Thymus (tissue), 11 donors: ENCODE measurements at regions not wholly inside any gene's neighbourhood (a gene's known extent, or its start where the extent isn't known, plus 50 kb on each side); places are given as distances from the start of the nearest gene placed in this dataset.

Source experiments
- DNase-seq, 9 donors: peaks; one replicate each; pipeline ENCODE4 v3.0.0-alpha.2; 2013; ENCODE audit warnings: low spot score in 9 of 9, low read depth in 6 of 9, missing footprints in 1 of 9
- H3K27ac ChIP-seq, 2 donors: one replicate each; pipeline ENCODE4 v1.5.1; 2013; ENCODE audit warnings: control low read depth in 1 of 2, low read depth in 1 of 2, low read length in 1 of 2, mild to moderate bottlenecking in 1 of 2, moderate library complexity in 1 of 2
- H3K27me3 ChIP-seq, 2 donors: one replicate each; pipeline ENCODE4 v1.5.1; 2013; ENCODE audit warnings: low read length in 1 of 2; ENCODE audit not compliant: control insufficient read depth in 2 of 2, insufficient read depth in 1 of 2
- H3K36me3 ChIP-seq, 2 donors: one replicate each; pipeline ENCODE4 v1.5.1; 2013; ENCODE audit warnings: low read length in 1 of 2, mild to moderate bottlenecking in 1 of 2, moderate library complexity in 1 of 2; ENCODE audit not compliant: control insufficient read depth in 2 of 2, insufficient read depth in 2 of 2
- H3K4me1 ChIP-seq, 2 donors: one replicate each; pipeline ENCODE4 v1.5.1; 2013; ENCODE audit warnings: low read length in 2 of 2; ENCODE audit not compliant: control insufficient read depth in 2 of 2, insufficient read depth in 2 of 2
- H3K4me3 ChIP-seq, 2 donors: one replicate each; pipeline ENCODE4 v1.5.1; 2013; ENCODE audit warnings: low read length in 2 of 2, control low read depth in 1 of 2, mild to moderate bottlenecking in 1 of 2
- H3K9me3 ChIP-seq, 2 donors: one replicate each; pipeline ENCODE4 v1.5.1; 2013; ENCODE audit warnings: low read length in 1 of 2, mild to moderate bottlenecking in 1 of 2; ENCODE audit not compliant: control insufficient read depth in 2 of 2, insufficient read depth in 1 of 2
- WGBS: extraction: QIAGEN DNeasy Blood & Tissue Kit; methylation state at CpG from one replicate; pipeline ENCODE4 v1.1.7; 2013; 5-methylcytosine and 5-hydroxymethylcytosine counted together
- donor health status: healthy.

DNA sequence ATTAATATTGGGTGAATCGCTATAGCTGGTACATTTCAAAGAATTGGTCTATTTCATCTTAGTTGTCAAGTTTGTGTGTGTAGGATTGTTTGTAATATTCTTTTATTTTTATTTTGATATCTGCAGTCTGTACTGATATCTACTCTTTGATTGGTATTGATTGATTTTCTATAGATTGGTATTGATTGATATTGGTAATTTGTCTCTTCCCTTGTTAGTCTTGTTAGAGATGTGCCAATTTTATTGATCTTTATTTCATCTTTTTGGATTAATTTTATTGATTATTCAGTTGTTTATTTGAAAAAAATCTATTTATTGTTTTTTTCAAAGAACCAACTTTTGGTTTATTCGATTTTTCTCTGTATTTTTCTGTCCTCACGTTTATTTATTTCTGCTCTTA, 61.4 kb downstream of the TM2D3 start:
- no peak for DNase-seq
- no peaks in the 10 kb centered on the region for H3K27me3 ChIP-seq

DNA sequence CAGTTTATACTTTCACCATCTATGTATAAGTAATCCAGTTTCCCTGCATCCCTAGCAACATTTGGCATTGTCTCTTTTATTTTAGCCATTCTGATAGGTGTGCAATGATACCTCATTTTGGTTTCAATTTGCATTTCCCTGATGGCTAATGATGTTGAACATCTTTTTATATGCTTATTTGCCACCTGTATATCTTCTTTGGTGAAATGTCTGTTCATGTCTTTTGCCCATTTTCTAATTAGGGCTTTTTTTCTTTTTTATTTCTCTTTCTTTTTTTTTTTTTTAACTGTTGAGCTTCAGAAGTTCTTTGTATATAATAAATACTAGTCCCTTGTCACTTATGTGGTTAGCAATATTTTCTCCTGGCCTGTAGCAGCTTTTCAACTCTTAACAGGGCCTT, 68.9 kb downstream of the TM2D3 start:
- peaks cover 0 to 3% of the 10 kb centered on the region in 2 donors for H3K27me3 ChIP-seq
- no peak overlapping the region for H3K4me3 ChIP-seq
- no peaks in the 10 kb centered on the region for H3K36me3 ChIP-seq
- H3K9me3 ChIP-seq = no peaks in the 10 kb centered on the region
- H3K27ac ChIP-seq = no peak overlapping the region
- H3K4me1 ChIP-seq = no peaks in the 10 kb centered on the region
- DNase-seq = no peak

More for the DNA sequence above, 61.4 kb downstream of the TM2D3 start:
- no peaks in the 10 kb centered on the region for H3K9me3 ChIP-seq
- 79% methylated on average over 3 of the region's 3 CpGs for WGBS
- no peak overlapping the region for H3K27ac ChIP-seq
- H3K4me3 ChIP-seq = no peak overlapping the region
- H3K36me3 ChIP-seq = no peaks in the 10 kb centered on the region
- H3K4me1 ChIP-seq = no peaks in the 10 kb centered on the region

DNA sequence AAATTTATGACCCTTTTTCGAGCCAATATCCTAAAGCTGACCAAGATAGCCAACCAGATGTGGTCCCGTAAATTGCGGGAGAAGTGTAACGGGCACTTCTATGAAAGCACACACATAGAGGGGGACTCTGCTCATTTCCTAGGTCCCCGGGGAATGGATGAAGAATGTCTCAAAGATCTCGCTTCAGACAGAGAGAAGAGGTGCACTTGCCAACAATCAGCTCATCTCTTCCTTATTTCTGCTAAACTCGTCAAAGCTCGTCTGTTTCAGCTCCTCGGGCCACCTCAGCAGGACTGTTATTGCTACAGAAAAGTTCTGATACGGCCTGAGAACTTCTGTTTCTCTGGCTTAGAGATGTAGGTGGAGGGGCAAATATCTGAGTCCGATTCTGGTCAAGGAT, 71.8 kb downstream of the TM2D3 start:
- WGBS = 89% methylated on average over 11 of the region's 11 CpGs
- Histone ChIP-seq H3K9me3 (no peaks in the 10 kb centered on the region), H3K4me1 (no peaks in the 10 kb centered on the region), H3K36me3 (no peaks in the 10 kb centered on the region), H3K27ac (no peak overlapping the region), H3K27me3 (peaks cover 0 to 3% of the 10 kb centered on the region in 2 donors), H3K4me3 (no peak overlapping the region)
- no peak for DNase-seq

DNA sequence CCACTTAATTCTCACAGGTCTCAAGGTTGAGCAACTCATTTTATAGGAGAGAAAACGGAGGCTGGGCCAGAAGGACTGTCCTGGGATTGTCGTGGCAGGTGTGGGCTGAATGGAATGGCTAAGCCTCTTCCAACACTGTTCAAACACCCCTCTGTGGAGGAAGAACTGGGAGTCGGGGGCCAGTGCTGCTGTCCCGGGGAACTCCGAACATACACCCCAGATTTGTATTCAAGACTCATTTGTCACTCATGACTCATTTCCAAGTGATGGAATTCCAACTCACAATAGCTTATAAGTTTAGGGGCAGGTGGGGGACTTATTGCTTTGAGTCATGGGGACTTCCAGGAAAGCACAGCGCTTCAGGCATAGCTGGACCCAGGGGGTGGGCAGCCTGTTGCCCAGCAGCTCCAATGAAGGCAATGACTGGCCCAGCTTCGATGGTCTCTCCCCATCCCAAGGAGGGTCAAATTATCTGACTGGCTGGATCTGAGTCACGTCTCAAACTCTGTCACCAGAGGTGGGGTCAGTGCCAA, 72.5 kb downstream of the TM2D3 start:
- no peaks in the 10 kb centered on the region for H3K9me3 ChIP-seq
- peaks cover 0 to 3% of the 10 kb centered on the region in 2 donors for H3K27me3 ChIP-seq
- 78% methylated on average over 8 of the region's 8 CpGs for WGBS

DNA sequence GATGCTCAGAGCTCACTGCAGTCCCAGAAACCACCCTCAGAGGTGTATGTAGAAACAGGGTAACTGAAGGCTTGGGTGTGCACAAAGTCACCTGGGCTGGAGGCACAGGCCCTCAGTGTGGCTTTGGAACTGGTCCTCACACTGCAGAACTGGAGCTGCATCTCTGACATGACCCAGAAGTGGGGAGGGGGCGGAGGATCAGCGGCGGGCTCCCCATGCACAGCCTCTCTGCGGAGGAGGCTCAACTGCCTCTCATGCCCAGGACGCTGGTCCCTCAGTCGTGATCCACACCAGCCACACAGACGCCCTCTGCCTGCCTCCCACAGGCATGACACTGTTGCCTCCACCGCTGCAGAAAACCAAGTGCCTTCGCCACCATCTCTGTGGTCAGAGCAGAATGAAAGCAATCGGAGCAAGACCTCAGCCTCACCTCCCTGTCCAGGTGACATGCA, 73.7 kb downstream of the TM2D3 start:
- no peak for DNase-seq
- Histone ChIP-seq H3K27ac (no peak overlapping the region), H3K4me1 (no peaks in the 10 kb centered on the region), H3K4me3 (no peak overlapping the region), H3K27me3 (peaks cover 0 to 3% of the 10 kb centered on the region in 2 donors), H3K9me3 (no peaks in the 10 kb centered on the region), H3K36me3 (no peaks in the 10 kb centered on the region)
- WGBS = 36% methylated on average over 10 of the region's 10 CpGs

More for the DNA sequence above, 72.5 kb downstream of the TM2D3 start:
- Histone ChIP-seq H3K36me3 (no peaks in the 10 kb centered on the region), H3K4me3 (no peak overlapping the region), H3K27ac (no peak overlapping the region), H3K4me1 (no peaks in the 10 kb centered on the region)
- DNase-seq = no peak

DNA sequence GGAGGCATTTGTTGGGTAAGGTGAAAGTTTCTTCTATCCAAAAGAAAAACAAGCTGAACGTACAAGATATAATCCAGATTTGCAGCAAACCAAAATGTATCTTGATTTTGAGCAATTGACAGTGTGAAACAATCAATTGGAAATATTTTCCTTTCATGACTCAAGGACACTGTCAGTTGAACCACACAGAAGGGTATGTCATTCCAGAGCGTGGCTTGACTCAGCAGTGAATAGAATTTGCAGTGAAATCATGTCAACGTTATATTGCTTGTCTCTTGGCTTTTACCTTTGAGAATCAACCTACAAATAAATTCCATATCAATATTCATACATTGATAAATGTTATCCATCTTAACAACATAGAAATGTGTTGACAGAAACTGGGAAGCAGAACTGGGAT, 78.2 kb downstream of the TM2D3 start:
- no peak for DNase-seq
- Histone ChIP-seq H3K4me1 (no peaks in the 10 kb centered on the region), H3K4me3 (no peak overlapping the region), H3K9me3 (no peaks in the 10 kb centered on the region), H3K27me3 (no peaks in the 10 kb centered on the region), H3K27ac (no peak overlapping the region), H3K36me3 (no peaks in the 10 kb centered on the region)
- 89% methylated on average over 3 of the region's 3 CpGs for WGBS

DNA sequence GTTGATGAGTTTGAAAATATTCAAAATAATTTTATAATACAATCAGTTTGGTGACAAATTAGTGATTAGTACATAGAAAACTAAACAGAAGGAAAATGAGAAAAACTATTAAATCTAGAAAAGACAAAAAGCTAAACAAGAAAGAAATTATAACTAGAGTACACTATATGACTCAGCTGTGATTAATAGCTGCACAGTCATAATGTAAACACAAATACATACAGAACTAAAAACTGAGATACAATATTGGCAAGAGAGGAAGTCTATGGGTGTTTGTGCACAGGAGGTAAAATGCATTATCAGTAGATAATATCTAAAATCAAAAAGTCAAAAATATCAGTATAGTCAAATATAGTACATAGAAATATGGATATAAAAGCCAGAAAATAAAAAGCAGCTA, 80.7 kb upstream of the PCSK6 start:
- no peak overlapping the region for H3K4me3 ChIP-seq
- no peaks in the 10 kb centered on the region for H3K36me3 ChIP-seq
- DNase-seq = no peak

DNA sequence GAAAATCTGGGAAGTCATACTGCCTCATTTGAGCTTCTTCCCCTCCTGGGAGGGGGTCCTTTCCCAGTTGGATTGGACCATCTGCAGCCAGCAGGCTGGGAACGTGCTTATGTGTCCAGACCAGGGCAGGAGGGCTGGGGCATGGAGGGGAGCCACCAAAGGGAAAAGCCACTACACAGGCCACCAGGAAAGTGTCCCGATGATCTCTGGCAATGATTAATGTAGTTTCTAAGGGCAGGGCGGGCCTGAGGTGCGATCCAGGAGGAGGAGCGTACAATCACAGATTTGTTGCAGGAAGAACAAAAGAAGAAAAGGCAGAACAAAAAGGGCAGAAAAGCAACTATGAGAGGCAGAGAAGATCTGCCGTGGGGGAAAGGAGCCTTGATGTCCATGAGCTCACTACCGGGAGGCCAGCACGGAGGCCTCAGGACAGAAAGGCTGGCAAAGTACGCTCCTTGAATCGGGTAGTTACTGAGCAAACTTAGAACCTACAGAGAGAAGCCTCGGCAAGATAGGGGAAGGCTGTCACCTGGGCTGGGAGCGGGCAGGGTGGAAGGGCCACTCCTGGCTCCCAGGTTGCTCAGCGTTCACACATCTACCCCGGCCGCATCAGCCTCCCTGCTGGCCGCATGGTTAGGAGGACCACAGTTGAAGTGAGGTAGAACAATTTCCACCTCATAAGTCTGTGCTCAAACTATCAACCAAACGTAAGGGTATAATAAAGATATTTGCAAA, 79.5 kb upstream of the PCSK6 start:
- Histone ChIP-seq H3K36me3 (no peaks in the 10 kb centered on the region), H3K27me3 (no peaks in the 10 kb centered on the region), H3K4me3 (no peak overlapping the region), H3K27ac (no peak overlapping the region), H3K4me1 (no peaks in the 10 kb centered on the region), H3K9me3 (no peaks in the 10 kb centered on the region)
- no peak for DNase-seq
- WGBS = 92% methylated on average over 17 of the region's 17 CpGs

More for the DNA sequence above, 80.7 kb upstream of the PCSK6 start:
- H3K27me3 ChIP-seq = no peaks in the 10 kb centered on the region
- H3K9me3 ChIP-seq = no peaks in the 10 kb centered on the region
- H3K27ac ChIP-seq = no peak overlapping the region
- no peaks in the 10 kb centered on the region for H3K4me1 ChIP-seq

DNA sequence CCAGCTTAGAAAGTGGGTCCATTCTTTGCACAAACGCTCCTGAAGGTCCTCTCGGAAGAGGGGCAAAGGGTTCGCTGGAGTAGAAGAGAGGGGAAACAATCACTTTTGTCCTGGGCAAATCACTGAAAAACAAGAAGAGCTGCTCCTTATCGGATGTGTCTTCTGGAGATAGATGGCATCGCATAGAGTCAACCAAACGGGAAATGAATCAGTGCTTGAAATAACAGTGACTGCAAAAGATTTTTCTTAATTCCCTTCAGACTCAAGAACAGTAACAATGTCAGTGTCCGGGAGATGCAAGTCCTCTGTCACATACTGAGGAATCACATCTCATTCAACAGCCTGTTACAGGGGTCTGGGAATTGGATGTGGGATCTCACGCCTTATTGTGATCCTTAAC, 78.8 kb upstream of the PCSK6 start:
- Histone ChIP-seq H3K4me1 (no peaks in the 10 kb centered on the region), H3K27ac (no peak overlapping the region), H3K36me3 (no peaks in the 10 kb centered on the region), H3K27me3 (no peaks in the 10 kb centered on the region), H3K4me3 (no peak overlapping the region), H3K9me3 (no peaks in the 10 kb centered on the region)
- WGBS = 81% methylated on average over 8 of the region's 8 CpGs
- DNase-seq = no peak
